Naive thymus-derived CD4-positive, alpha-beta T cell (primary cell): ENCODE measurements at regions not wholly inside any gene's neighbourhood (a gene's known extent, or its start where the extent isn't known, plus 50 kb on each side); places are given as distances from the start of the nearest gene placed in this dataset.

ENCODE experiments used
- ATAC-seq: fragments of 150-1000 bp; cut with Tn5 transposase; 2 replicates; pipeline ENCODE4 v1.10.0; 2021; ENCODE audit warnings: mild to moderate bottlenecking, moderate library complexity
- CTCF ChIA-PET: fragments of 350-600 bp; sonication (Branson Sonifier 250); formaldehyde crosslinking; loops from one replicate; lab custom pipeline; 2021; ENCODE audit warnings: antibody characterized with exemption; lab: Charles Lee
- POLR2A ChIA-PET: fragments of 350-600 bp; sonication (Branson Sonifier 250); formaldehyde crosslinking; loops from one replicate; lab custom pipeline; 2021; ENCODE audit warnings: antibody characterized with exemption, inconsistent platforms; lab: Charles Lee
- DNase-seq, 9 donors: peaks; one replicate each; pipeline versions ENCODE4 v3.0.0 to v3.0.0-alpha.2; 2020 to 2022; ENCODE audit warnings: mixed read lengths in 1 of 9
- H3K27ac ChIP-seq: one replicate; pipeline ENCODE4 v1.7.0; 2013; ENCODE audit warnings: mild to moderate bottlenecking, low read depth, low read length, moderate library complexity
- H3K27me3 ChIP-seq, 2 donors: one replicate each; pipeline ENCODE4 v1.7.0; 2013; ENCODE audit warnings: low read length in 2 of 2, mild to moderate bottlenecking in 2 of 2, moderate library complexity in 2 of 2; ENCODE audit not compliant: control insufficient read depth in 2 of 2, insufficient read depth in 2 of 2
- H3K36me3 ChIP-seq, 3 experiments: 1 replicate in 2 of 3; 2 replicates in 1 of 3; pipeline ENCODE4 v1.7.0; 2013; ENCODE audit warnings: low read length in 3 of 3, mild to moderate bottlenecking in 3 of 3, moderate library complexity in 1 of 3; ENCODE audit not compliant: insufficient read depth in 3 of 3, control insufficient read depth in 2 of 3
- H3K4me1 ChIP-seq, 2 donors: one replicate each; pipeline ENCODE4 v1.7.0; 2013; ENCODE audit warnings: low read length in 2 of 2, mild to moderate bottlenecking in 2 of 2, moderate library complexity in 1 of 2; ENCODE audit not compliant: control insufficient read depth in 2 of 2, insufficient read depth in 2 of 2
- H3K4me3 ChIP-seq: 2 replicates; pipeline ENCODE4 v1.7.0; 2013; ENCODE audit warnings: mild to moderate bottlenecking, low read length
- H3K9me3 ChIP-seq, 3 experiments: 1 replicate in 2 of 3; 2 replicates in 1 of 3; pipeline ENCODE4 v1.7.0; 2013; ENCODE audit warnings: low read length in 3 of 3; ENCODE audit not compliant: control insufficient read depth in 2 of 3
- H3K27ac Mint-ChIP-seq, 9 donors: one replicate each; pipeline ENCODE4 v1.8.0; 2020 to 2022; ENCODE audit warnings: mixed read lengths in 9 of 9, mild to moderate bottlenecking in 8 of 9, moderate library complexity in 5 of 9, inconsistent platforms in 2 of 9
- H3K27me3 Mint-ChIP-seq, 5 donors: one replicate each; pipeline ENCODE4 v1.8.0; 2021 to 2022; ENCODE audit warnings: mixed read lengths in 5 of 5, mild to moderate bottlenecking in 1 of 5
- H3K36me3 Mint-ChIP-seq, 5 donors: one replicate each; pipeline ENCODE4 v1.8.0; 2020 to 2022; ENCODE audit warnings: mixed read lengths in 5 of 5, mild to moderate bottlenecking in 3 of 5, inconsistent platforms in 1 of 5
- H3K4me1 Mint-ChIP-seq, 7 donors: one replicate each; pipeline ENCODE4 v1.8.0; 2020 to 2022; ENCODE audit warnings: mixed read lengths in 7 of 7, mild to moderate bottlenecking in 3 of 7, inconsistent platforms in 1 of 7
- H3K4me3 Mint-ChIP-seq, 10 donors: one replicate each; pipeline ENCODE4 v1.8.0; 2020 to 2022; ENCODE audit warnings: mild to moderate bottlenecking in 10 of 10, mixed read lengths in 10 of 10, moderate library complexity in 6 of 10, inconsistent platforms in 2 of 10
- H3K9me3 Mint-ChIP-seq, 11 donors: one replicate each; pipeline ENCODE4 v1.8.0; 2020 to 2022; ENCODE audit warnings: mixed read lengths in 11 of 11, mild to moderate bottlenecking in 4 of 11, inconsistent platforms in 1 of 11, moderate library complexity in 1 of 11
- intact Hi-C, 2 donors: fragments of 100-400 bp; cut with micrococcal nuclease; formaldehyde crosslinking; loops; one replicate each; pipeline ENCODE4 v1.15.1; 2023

- Mint-ChIP-seq H3K9me3 (peaks cover 0 to 16% (median 4%) of the 10 kb centered on the region in 11 donors), H3K4me1 (no peaks in the 10 kb centered on the region), H3K27ac (no peak overlapping the region), H3K36me3 (no peaks in the 10 kb centered on the region), H3K4me3 (no peak overlapping the region), H3K27me3 (peaks cover 0 to 9% (median 0%) of the 10 kb centered on the region in 5 donors)
- H3K9me3 ChIP-seq, result peaks cover 0 to 3% (median 0%) of the 10 kb centered on the region in 3 experiments
- no peak for ATAC-seq
- no peaks in the 10 kb centered on the region for H3K27me3 ChIP-seq
- ChIA-PET CTCF (no interaction called here), POLR2A (no interaction called here)
- H3K36me3 ChIP-seq, result no peaks in the 10 kb centered on the region
- H3K4me1 ChIP-seq, result no peaks in the 10 kb centered on the region
- intact Hi-C loops, result no loop called here
- no peak overlapping the region for H3K4me3 ChIP-seq
- no peak overlapping the region for H3K27ac ChIP-seq
- DNase-seq, result no peak
Measured at GRCh38 chr5:118761814-118762213, 226.5 kb downstream of the DTWD2 start.

DNA sequence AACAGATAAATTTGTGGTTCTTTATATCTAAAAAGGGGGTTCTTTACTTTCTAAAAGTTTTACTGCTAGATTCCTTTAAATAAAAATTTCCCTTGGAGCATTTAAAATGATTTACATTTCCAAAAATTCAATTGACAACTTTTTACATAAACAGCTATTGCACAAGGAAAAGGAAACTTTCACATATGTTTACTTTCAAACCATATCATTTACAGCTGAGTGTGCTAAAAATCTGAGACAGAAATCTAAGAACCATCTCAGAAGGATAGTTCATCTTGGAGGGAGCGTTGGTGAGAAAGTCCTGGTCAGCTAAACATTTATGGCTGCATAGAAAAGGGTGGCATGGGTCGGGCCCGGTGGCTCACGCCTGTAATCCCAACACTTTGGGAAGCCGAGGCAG lies 235.4 kb downstream of the DTWD2 start:
- H3K9me3 ChIP-seq, result no peaks in the 10 kb centered on the region
- H3K27ac ChIP-seq, result no peak overlapping the region
- Mint-ChIP-seq H3K27me3 (peaks cover 0 to 6% (median 0%) of the 10 kb centered on the region in 5 donors), H3K27ac (no peak overlapping the region), H3K9me3 (peaks cover 0 to 9% (median 0%) of the 10 kb centered on the region in 11 donors), H3K4me3 (no peak overlapping the region), H3K4me1 (no peaks in the 10 kb centered on the region), H3K36me3 (peaks cover 0 to 3% (median 0%) of the 10 kb centered on the region in 5 donors)
- POLR2A ChIA-PET, result no interaction called here
- DNase-seq, result no peak
- no peaks in the 10 kb centered on the region for H3K4me1 ChIP-seq
- no peak for ATAC-seq
- intact Hi-C loops, result no loop called here
- no peak overlapping the region for H3K4me3 ChIP-seq
- no peaks in the 10 kb centered on the region for H3K27me3 ChIP-seq
- no peaks in the 10 kb centered on the region for H3K36me3 ChIP-seq
- CTCF ChIA-PET, result no interaction called here

GRCh38 chr5:118736396-118736795 lies 252.0 kb downstream of the DTWD2 start:
- H3K4me1 Mint-ChIP-seq, result no peaks in the 10 kb centered on the region
- POLR2A ChIA-PET, result no interaction called here

GRCh38 chr5:118733394-118733793 lies 255.0 kb downstream of the DTWD2 start:
- H3K27ac Mint-ChIP-seq, result no peak overlapping the region
- Histone ChIP-seq H3K4me1 (no peaks in the 10 kb centered on the region), H3K4me3 (no peak overlapping the region), H3K27ac (no peak overlapping the region), H3K36me3 (no peaks in the 10 kb centered on the region), H3K9me3 (no peaks in the 10 kb centered on the region), H3K27me3 (no peaks in the 10 kb centered on the region)
- peaks cover 0 to 35% (median 15%) of the 10 kb centered on the region in 11 donors for H3K9me3 Mint-ChIP-seq
- DNase-seq, result no peak
- H3K36me3 Mint-ChIP-seq, result peaks cover 0 to 4% (median 0%) of the 10 kb centered on the region in 5 donors
- intact Hi-C loops, result no loop called here
- ATAC-seq, result no peak
- ChIA-PET POLR2A (no interaction called here), CTCF (no interaction called here)
- no peaks in the 10 kb centered on the region for H3K4me1 Mint-ChIP-seq
- H3K4me3 Mint-ChIP-seq, result no peak overlapping the region
- no peaks in the 10 kb centered on the region for H3K27me3 Mint-ChIP-seq

More at GRCh38 chr5:118736396-118736795, 252.0 kb downstream of the DTWD2 start:
- Mint-ChIP-seq H3K9me3 (peaks cover 0 to 37% (median 15%) of the 10 kb centered on the region in 11 donors), H3K36me3 (peaks cover 0 to 4% (median 0%) of the 10 kb centered on the region in 5 donors), H3K27ac (no peak overlapping the region), H3K27me3 (peaks cover 0 to 6% (median 0%) of the 10 kb centered on the region in 5 donors), H3K4me3 (no peak overlapping the region)
- no peaks in the 10 kb centered on the region for H3K4me1 ChIP-seq
- no peak overlapping the region for H3K4me3 ChIP-seq
- intact Hi-C loops, result no loop called here
- H3K27me3 ChIP-seq, result no peaks in the 10 kb centered on the region
- no peaks in the 10 kb centered on the region for H3K36me3 ChIP-seq
- H3K27ac ChIP-seq, result no peak overlapping the region
- H3K9me3 ChIP-seq, result no peaks in the 10 kb centered on the region
- CTCF ChIA-PET, result no interaction called here
- ATAC-seq (no peak), DNase-seq (no peak)

- Histone ChIP-seq H3K27me3 (no peaks in the 10 kb centered on the region), H3K4me3 (no peak overlapping the region), H3K9me3 (no peaks in the 10 kb centered on the region), H3K36me3 (no peaks in the 10 kb centered on the region), H3K4me1 (no peaks in the 10 kb centered on the region), H3K27ac (no peak overlapping the region)
- H3K27ac Mint-ChIP-seq, result no peak overlapping the region
- CTCF ChIA-PET, result no interaction called here
- intact Hi-C loops, result no loop called here
- H3K36me3 Mint-ChIP-seq, result no peaks in the 10 kb centered on the region
- peaks cover 0 to 18% (median 6%) of the 10 kb centered on the region in 11 donors for H3K9me3 Mint-ChIP-seq
- no peaks in the 10 kb centered on the region for H3K4me1 Mint-ChIP-seq
- ATAC-seq (no peak), DNase-seq (no peak)
- no peak overlapping the region for H3K4me3 Mint-ChIP-seq
- POLR2A ChIA-PET, result no interaction called here
- peaks cover 0 to 5% (median 0%) of the 10 kb centered on the region in 5 donors for H3K27me3 Mint-ChIP-seq
Measured at GRCh38 chr5:118728191-118728590, 260.2 kb downstream of the DTWD2 start.

- DNase-seq (no peak), ATAC-seq (no peak)
- H3K36me3 Mint-ChIP-seq, result no peaks in the 10 kb centered on the region
- no peaks in the 10 kb centered on the region for H3K4me1 ChIP-seq
- peaks cover 0 to 5% (median 0%) of the 10 kb centered on the region in 5 donors for H3K27me3 Mint-ChIP-seq
- CTCF ChIA-PET, result no interaction called here
- no peak overlapping the region for H3K4me3 ChIP-seq
- H3K4me1 Mint-ChIP-seq, result no peaks in the 10 kb centered on the region
- H3K27ac ChIP-seq, result no peak overlapping the region
- POLR2A ChIA-PET, result no interaction called here
- H3K27me3 ChIP-seq, result no peaks in the 10 kb centered on the region
- H3K27ac Mint-ChIP-seq, result no peak overlapping the region
- no peaks in the 10 kb centered on the region for H3K9me3 ChIP-seq
- peaks cover 0 to 14% (median 5%) of the 10 kb centered on the region in 11 donors for H3K9me3 Mint-ChIP-seq
- H3K36me3 ChIP-seq, result no peaks in the 10 kb centered on the region
- intact Hi-C loops, result no loop called here
- H3K4me3 Mint-ChIP-seq, result no peak overlapping the region
Measured at GRCh38 chr5:118726891-118727290, 261.5 kb downstream of the DTWD2 start.

GRCh38 chr5:118723021-118723338 lies 265.4 kb downstream of the DTWD2 start:
- Histone ChIP-seq H3K27ac (no peak overlapping the region), H3K4me1 (no peaks in the 10 kb centered on the region), H3K4me3 (no peak overlapping the region), H3K36me3 (no peaks in the 10 kb centered on the region), H3K9me3 (no peaks in the 10 kb centered on the region), H3K27me3 (no peaks in the 10 kb centered on the region)
- DNase-seq (no peak), ATAC-seq (no peak)
- no peaks in the 10 kb centered on the region for H3K4me1 Mint-ChIP-seq
- H3K36me3 Mint-ChIP-seq, result no peaks in the 10 kb centered on the region
- peaks cover 0 to 5% (median 0%) of the 10 kb centered on the region in 5 donors for H3K27me3 Mint-ChIP-seq
- no peak overlapping the region for H3K27ac Mint-ChIP-seq
- CTCF ChIA-PET, result no interaction called here
- POLR2A ChIA-PET, result no interaction called here
- intact Hi-C loops, result no loop called here
- H3K9me3 Mint-ChIP-seq, result peaks cover 0 to 42% (median 8%) of the 10 kb centered on the region in 11 donors
- no peak overlapping the region for H3K4me3 Mint-ChIP-seq
